IMR-90 (cell line): ENCODE measurements at regions not wholly inside any gene's neighbourhood (a gene's known extent, or its start where the extent isn't known, plus 50 kb on each side); places are given as distances from the start of the nearest gene placed in this dataset.
A peak's percentile ranks its signal among the peaks of the same experiment; 100 is the strongest.

ENCODE experiments used
- ATAC-seq: fragments of 200-7000 bp; cut with Tn5 transposase; 2 replicates; pipeline ENCODE4 v1.9.1; 2020; ENCODE audit warnings: low read depth, mild to moderate bottlenecking, moderate library complexity
- BruUV-seq: library from RNA; stranded (reverse); fragments of 400-500 nt; replicated peaks from 2 replicates; lab custom pipeline; 2021; lab: Mats Ljungman, UMichigan
- CTCF ChIA-PET: fragments of 300-600 bp; formaldehyde crosslinking; extraction: SDS; loops from one replicate; lab custom pipeline; 2021; ENCODE audit warnings: antibody characterized with exemption; lab: Yijun Ruan, JAX
- POLR2A ChIA-PET: fragments of 300-600 bp; sonication (Branson Sonifier 250); formaldehyde crosslinking; loops from one replicate; lab custom pipeline; 2022; ENCODE audit warnings: antibody characterized with exemption; ENCODE audit not compliant: unreplicated experiment; lab: Charles Lee
- DNase-seq: peaks from one replicate; pipeline ENCODE4 v3.0.0; 2013
- H2AFZ ChIP-seq: replicated peaks from 2 replicates; pipeline ENCODE3; 2013; ENCODE audit warnings: low read length, mild to moderate bottlenecking; ENCODE audit not compliant: poor library complexity
- H2AK5ac ChIP-seq: 2 replicates; pipeline ENCODE4 v1.6.1; 2013; ENCODE audit warnings: low read depth, low read length, inconsistent platforms
- H2AK9ac ChIP-seq: replicated peaks from 2 replicates; pipeline ENCODE3; 2013; ENCODE audit warnings: mild to moderate bottlenecking, low read depth, low read length, moderate library complexity; ENCODE audit not compliant: poor library complexity
- H2BK120ac ChIP-seq: 2 replicates; pipeline ENCODE4 v1.6.1; 2013; ENCODE audit warnings: low read depth, low read length, inconsistent platforms
- H2BK15ac ChIP-seq: 3 replicates; pipeline ENCODE4 v1.6.1; 2013; ENCODE audit warnings: low read depth, low read length, inconsistent platforms
- H2BK20ac ChIP-seq: 2 replicates; pipeline ENCODE4 v1.6.1; 2013; ENCODE audit warnings: low read depth, mild to moderate bottlenecking, inconsistent platforms, low read length, moderate library complexity
- H2BK5ac ChIP-seq: 2 replicates; pipeline ENCODE4 v1.6.1; 2013; ENCODE audit warnings: mild to moderate bottlenecking, low read depth, low read length, inconsistent platforms; ENCODE audit not compliant: poor library complexity, severe bottlenecking
- H3K14ac ChIP-seq: replicated peaks from 2 replicates; pipeline ENCODE4 v1.6.1; 2013; ENCODE audit warnings: low read depth, low read length, inconsistent platforms
- H3K18ac ChIP-seq: 2 replicates; pipeline ENCODE4 v1.6.1; 2013; ENCODE audit warnings: low read depth, low read length, control low read depth
- H3K23ac ChIP-seq: 2 replicates; pipeline ENCODE4 v1.6.1; 2013; ENCODE audit warnings: low read depth, low read length, inconsistent platforms
- H3K27ac ChIP-seq: 2 replicates; pipeline ENCODE4 v1.5.1; 2013; ENCODE audit warnings: mild to moderate bottlenecking, control low read depth, low read length; ENCODE audit not compliant: insufficient read depth
- H3K27me3 ChIP-seq: 2 replicates; pipeline ENCODE4 v1.6.1; 2013; ENCODE audit warnings: low read length; ENCODE audit not compliant: control insufficient read depth, insufficient read depth
- H3K36me3 ChIP-seq: 2 replicates; pipeline ENCODE4 v1.6.1; 2013; ENCODE audit warnings: low read length, mixed read lengths; ENCODE audit not compliant: control insufficient read depth, insufficient read depth
- H3K4ac ChIP-seq: 2 replicates; pipeline ENCODE4 v1.6.1; 2013; ENCODE audit warnings: low read depth, low read length, inconsistent platforms
- H3K4me1 ChIP-seq: 2 replicates; pipeline ENCODE4 v1.6.1; 2013; ENCODE audit warnings: low read length, mixed read lengths; ENCODE audit not compliant: control insufficient read depth, insufficient read depth
- H3K4me2 ChIP-seq: 2 replicates; pipeline ENCODE4 v1.6.1; 2013; ENCODE audit warnings: low read depth, mild to moderate bottlenecking, control low read depth, low read length, moderate library complexity
- H3K4me3 ChIP-seq: 2 replicates; pipeline ENCODE4 v1.5.1; 2013; ENCODE audit warnings: low read depth, mild to moderate bottlenecking, control low read depth, low read length, moderate library complexity; ENCODE audit not compliant: insufficient read depth
- H3K56ac ChIP-seq: 2 replicates; pipeline ENCODE4 v1.6.1; 2013; ENCODE audit warnings: low read length, inconsistent platforms; ENCODE audit not compliant: insufficient read depth; ENCODE audit errors: extremely low read depth
- H3K79me1 ChIP-seq, 2 experiments: 2 replicates each; pipeline ENCODE4 v1.6.1; 2013; ENCODE audit warnings: low read length in 2 of 2, inconsistent platforms in 1 of 2, low read depth in 1 of 2
- H3K9ac ChIP-seq: 2 replicates; pipeline ENCODE4 v1.6.1; 2013; ENCODE audit warnings: low read depth, low read length, control low read depth
- H3K9me1 ChIP-seq: 2 replicates; pipeline ENCODE4 v1.6.1; 2013; ENCODE audit warnings: low read length, inconsistent platforms; ENCODE audit not compliant: insufficient read depth
- H3K9me3 ChIP-seq: 2 replicates; pipeline ENCODE4 v1.6.1; 2013; ENCODE audit warnings: low read length; ENCODE audit not compliant: control insufficient read depth, insufficient read depth
- H4K20me1 ChIP-seq: 2 replicates; pipeline ENCODE4 v1.6.1; 2013; ENCODE audit warnings: low read length, inconsistent platforms; ENCODE audit not compliant: insufficient read depth
- H4K5ac ChIP-seq: 2 replicates; pipeline ENCODE4 v1.6.1; 2013; ENCODE audit warnings: mild to moderate bottlenecking, low read depth, low read length, control low read depth
- H4K8ac ChIP-seq, 2 experiments: 2 replicates each; pipeline ENCODE4 v1.6.1; 2013; ENCODE audit warnings: low read depth in 2 of 2, low read length in 2 of 2, control low read depth in 1 of 2, inconsistent platforms in 1 of 2
- H4K91ac ChIP-seq: 2 replicates; pipeline ENCODE4 v1.6.1; 2013; ENCODE audit warnings: low read depth, low read length, inconsistent platforms; ENCODE audit not compliant: insufficient read depth
- FOS ChIP-seq: fragments of 150-350 bp; IDR thresholded peaks from 2 replicates; pipeline ENCODE4 v1.6.1; 2016; ENCODE audit warnings: low read depth, low read length
- MXI1 ChIP-seq: IDR thresholded peaks from 2 replicates; pipeline ENCODE4 v1.6.1; 2012; ENCODE audit warnings: low read depth, mild to moderate bottlenecking, low read length, moderate library complexity, borderline replicate concordance
- RCOR1 ChIP-seq: IDR thresholded peaks from 2 replicates; pipeline ENCODE4 v1.6.1; 2012; ENCODE audit warnings: mild to moderate bottlenecking, low read length, improper control_type of control experiment; ENCODE audit not compliant: insufficient replicate concordance
- WGBS, 2 experiments: methylation state at CpG; one replicate each; pipeline versions ENCODE4 v1.1.5 to v1.1.7; 2013; ENCODE audit warnings: missing lambda C conversion rate in 2 of 2; ENCODE audit not compliant: insufficient read length in 1 of 2; ENCODE audit errors: extremely low coverage in 2 of 2; 5-methylcytosine and 5-hydroxymethylcytosine counted together
- dilution Hi-C: fragments of 300-500 bp; cut with HindIII; formaldehyde crosslinking; loops from one replicate; pipeline ENCODE4 v1.14.3; 2018; ENCODE audit warnings: low sequenced_read_pairs; ENCODE audit not compliant: unreplicated experiment
- in situ Hi-C: fragments of 300-500 bp; cut with MboI; formaldehyde crosslinking; loops from 3 replicates; pipeline ENCODE4 v1.14.3; 2019; ENCODE audit warnings: low sequenced_read_pairs, inconsistent platforms, mixed read lengths
- intact Hi-C: fragments of 100-400 bp; cut with micrococcal nuclease; formaldehyde crosslinking; loops from 2 replicates; pipeline ENCODE4 v1.10.0; 2022
- TF ChIP-seq, protein P1 (sequence below): fragments of 150-350 bp; IDR thresholded peaks from 2 replicates; pipeline ENCODE4 v1.6.1; 2017; ENCODE audit warnings: mild to moderate bottlenecking, antibody characterized with exemption, low read length, low read depth

DNA sequence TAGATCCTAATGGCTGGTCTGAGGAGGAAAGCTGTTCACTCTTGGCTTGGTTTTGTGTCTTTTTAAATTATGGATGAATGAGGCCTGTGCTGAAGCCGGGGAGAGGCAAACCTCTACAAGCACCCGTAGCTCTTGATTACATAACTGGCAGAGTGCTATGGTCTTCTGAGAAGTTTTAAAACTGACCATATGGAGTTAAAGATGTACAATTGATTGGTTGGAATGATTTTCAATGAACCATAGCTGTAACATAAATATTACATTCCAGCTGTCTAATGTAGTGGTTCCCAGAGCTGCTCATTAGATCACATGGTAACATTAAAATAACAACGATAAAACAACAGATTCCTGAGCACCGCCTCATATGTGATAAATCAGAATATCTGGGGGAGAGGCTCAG lies 71.1 kb upstream of the MAP4K3 start:
- H2BK20ac ChIP-seq: peak overlapping the region; percentile 97
- no peaks in the 10 kb centered on the region for H3K9me3 ChIP-seq
- in situ Hi-C loops: loop anchor here (5.0 kb wide), 1 partner anchor 71 kb away; the partner anchor contains the start of gene MAP4K3
- H4K20me1 ChIP-seq: no peaks in the 10 kb centered on the region
- peak overlapping the region; percentile 72 for H3K56ac ChIP-seq
- H4K91ac ChIP-seq: peak overlapping the region; percentile 96
- peak; percentile 88 for DNase-seq
- H3K18ac ChIP-seq: peak overlapping the region; percentile 100
- H3K4me1 ChIP-seq: peaks cover 43% of the 10 kb centered on the region
- H3K23ac ChIP-seq: peak overlapping the region; percentile 96
- peak overlapping the region; percentile 98 for H2AK5ac ChIP-seq
- CTCF ChIA-PET: interaction anchor here (0.6 kb wide), 1 partner anchor 364 kb away, joined by 3 read pairs; no protein-coding TSS in a partner anchor
- H2BK120ac ChIP-seq: peak overlapping the region; percentile 98
- peak overlapping the region; percentile 98 for H3K27ac ChIP-seq
- no peaks in the 10 kb centered on the region for H3K27me3 ChIP-seq
- peak overlapping the region; percentile 100 for H4K5ac ChIP-seq
- dilution Hi-C loops: no loop called here
- peak overlapping the region; percentile 54 to 96 for H4K8ac ChIP-seq
- no peaks in the 10 kb centered on the region for H3K36me3 ChIP-seq
- no CpG with 5 or more reads among the region's 4 CpGs for WGBS, 2 experiments
- intact Hi-C loops: no loop called here
- no TSS peak for BruUV-seq
- peak overlapping the region; percentile 99 for H2BK5ac ChIP-seq
- H3K9me1 ChIP-seq: peaks cover 41% of the 10 kb centered on the region
- peak; percentile 50 for ATAC-seq
- H2AK9ac ChIP-seq: peak overlapping the region; percentile 49
- peak overlapping the region; percentile 95 for H2BK15ac ChIP-seq
- peak overlapping the region; percentile 98 for H3K4ac ChIP-seq
- peak overlapping the region; percentile 59 for H2AFZ ChIP-seq
- peak overlapping the region; percentile 66 for H3K9ac ChIP-seq
- H3K4me3 ChIP-seq: no peak overlapping the region
- H3K14ac ChIP-seq: peak overlapping the region; percentile 95
- H3K4me2 ChIP-seq: peak overlapping the region; percentile 43
- TF ChIP-seq, protein P1, sequence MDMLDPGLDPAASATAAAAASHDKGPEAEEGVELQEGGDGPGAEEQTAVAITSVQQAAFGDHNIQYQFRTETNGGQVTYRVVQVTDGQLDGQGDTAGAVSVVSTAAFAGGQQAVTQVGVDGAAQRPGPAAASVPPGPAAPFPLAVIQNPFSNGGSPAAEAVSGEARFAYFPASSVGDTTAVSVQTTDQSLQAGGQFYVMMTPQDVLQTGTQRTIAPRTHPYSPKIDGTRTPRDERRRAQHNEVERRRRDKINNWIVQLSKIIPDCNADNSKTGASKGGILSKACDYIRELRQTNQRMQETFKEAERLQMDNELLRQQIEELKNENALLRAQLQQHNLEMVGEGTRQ: peak; percentile 64
- 0 out of 2 replicates have a peak, but pooled peaks have one; percentile 20 for TF ChIP-seq FOS
- no peak for TF ChIP-seq RCOR1
- no peak for TF ChIP-seq MXI1
- POLR2A ChIA-PET: interaction anchor here (0.5 kb wide), 1 partner anchor 143 kb away, joined by 5 read pairs; no protein-coding TSS in a partner anchor
- peaks cover 0 to 30% of the 10 kb centered on the region in 2 experiments; a peak in 3 of 4 replicates for H3K79me1 ChIP-seq
